SHP77 (cell line): ENCODE measurements at regions not wholly inside any gene's neighbourhood (a gene's known extent, or its start where the extent isn't known, plus 50 kb on each side); places are given as distances from the start of the nearest gene placed in this dataset.
"Not testable (repeated sequence)": the region's sequence is repeated elsewhere in the genome, so short reads cannot be mapped to it uniquely, and the experiment has no call there.

Source experiments
- DNase-seq, 2 experiments: peaks; one replicate each; lab custom pipeline; 2025; lab: John Stamatoyannopoulos, UW

DNA sequence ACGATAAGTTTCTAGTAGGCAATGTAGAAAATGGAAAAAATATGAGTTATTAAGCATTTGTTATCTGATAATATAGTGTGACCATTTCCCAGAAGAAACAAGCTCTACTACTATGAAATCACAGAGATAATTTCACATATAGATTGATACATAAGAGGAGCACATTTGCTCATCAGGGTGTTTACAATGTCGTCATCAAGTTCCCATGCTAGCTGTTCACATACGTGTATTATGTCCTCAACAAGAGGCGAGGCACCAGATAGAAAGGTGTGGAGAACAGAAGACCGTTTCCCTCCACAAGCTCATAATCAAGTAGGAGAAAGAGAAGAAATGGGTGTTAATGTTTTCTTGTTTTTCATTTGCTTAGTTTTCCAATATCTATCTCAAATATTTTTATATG, 326.1 kb upstream of the ARID1B start:
- no peak for DNase-seq

DNA sequence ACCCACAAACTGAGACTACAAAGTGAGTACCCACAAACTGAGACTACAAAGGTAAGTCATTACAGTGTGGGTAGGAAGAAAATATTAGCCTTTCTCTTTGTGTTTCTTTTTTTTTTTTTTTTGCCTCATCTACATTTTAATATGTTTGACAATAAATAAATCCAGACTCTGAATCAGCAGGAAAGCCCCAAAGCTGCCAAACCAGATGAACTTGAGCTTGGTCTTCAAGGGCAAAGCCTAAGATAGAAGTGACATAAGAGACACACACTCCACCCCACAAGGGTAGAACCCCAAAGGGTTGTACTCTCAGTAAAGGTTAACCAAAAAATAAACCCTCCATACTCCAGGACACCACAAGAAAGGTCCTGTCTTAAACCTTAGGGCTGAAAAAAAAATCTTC, 326.8 kb upstream of the ARID1B start:
- DNase-seq: no peak

DNA sequence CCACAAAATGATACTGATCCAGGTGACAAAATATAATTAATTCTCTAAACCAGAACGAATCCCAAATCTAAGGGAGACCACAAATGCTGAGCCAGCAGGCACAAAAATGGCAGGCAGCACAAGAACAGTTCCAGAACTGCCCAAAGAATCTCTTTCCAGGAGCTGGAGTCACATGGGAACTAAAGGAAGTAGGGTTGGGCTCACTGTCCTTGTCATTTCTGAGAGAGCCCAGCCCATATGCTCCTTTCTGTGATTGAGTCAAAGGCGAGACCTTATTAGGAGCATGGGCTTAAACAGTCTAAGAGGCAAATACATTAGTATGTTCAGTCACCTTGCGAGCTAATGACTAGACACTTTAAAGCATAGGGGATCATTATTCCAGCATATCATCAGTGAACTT, 327.6 kb upstream of the ARID1B start:
- DNase-seq: no peak

DNA sequence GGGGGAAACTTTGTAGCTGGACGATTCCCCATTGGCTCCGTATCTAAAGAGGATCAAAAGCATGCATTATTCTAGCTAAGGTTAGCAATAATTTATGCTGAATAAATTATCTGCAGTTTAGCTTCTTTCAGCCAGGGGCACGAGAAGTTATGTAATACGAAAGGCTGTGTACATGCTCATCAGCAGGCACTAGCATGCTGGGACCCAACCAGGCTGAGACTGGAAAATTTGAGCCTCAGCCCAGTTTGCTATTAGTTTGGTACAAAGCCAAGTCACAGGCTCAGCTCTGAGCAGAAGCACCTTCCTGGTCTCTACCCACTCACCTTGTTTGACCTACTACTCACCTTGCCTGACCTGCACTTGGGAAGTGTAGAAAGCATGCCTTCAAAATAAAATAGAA, 328.1 kb upstream of the ARID1B start:
- peak in 1 of 2 experiments; percentile 40 for DNase-seq

DNA sequence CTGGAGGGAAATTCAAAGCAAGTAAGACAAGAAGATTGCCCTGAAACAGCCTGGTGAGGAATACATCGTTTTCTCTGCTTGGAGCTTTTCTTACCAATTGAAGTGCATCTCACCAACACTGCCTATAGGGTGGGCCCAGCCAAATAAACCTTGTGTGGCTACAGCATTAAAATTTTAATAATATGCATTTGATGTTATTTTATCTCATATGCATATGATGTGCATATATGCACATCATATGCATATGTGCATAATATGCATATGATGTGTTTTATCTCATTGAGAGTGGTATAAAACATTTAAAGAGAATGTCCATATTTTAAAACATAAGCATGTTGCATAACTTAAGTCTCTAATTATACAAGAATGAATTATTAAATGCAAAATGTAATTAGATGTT, 328.6 kb upstream of the ARID1B start:
- DNase-seq: no peak

DNA sequence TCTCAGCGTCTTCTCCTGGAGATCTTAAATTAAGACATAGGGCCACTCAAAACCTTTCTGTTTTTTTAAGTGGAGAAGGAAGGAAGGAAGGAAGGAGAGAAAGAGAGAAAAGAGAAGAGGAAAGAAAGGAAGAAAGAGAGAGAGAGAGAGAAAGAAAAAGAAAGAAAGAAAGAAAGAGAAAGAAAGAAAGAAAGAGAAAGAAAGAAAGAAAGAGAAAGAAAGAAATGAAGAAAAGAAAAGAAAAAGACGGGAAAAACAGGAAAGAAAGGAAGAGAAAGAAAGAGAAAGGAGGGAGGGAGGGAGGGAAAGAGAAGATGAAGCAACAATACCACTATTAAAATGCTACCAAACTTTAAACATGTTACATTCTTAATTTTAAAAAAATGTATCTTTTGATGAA, 336.5 kb upstream of the ARID1B start:
- DNase-seq: no peak

DNA sequence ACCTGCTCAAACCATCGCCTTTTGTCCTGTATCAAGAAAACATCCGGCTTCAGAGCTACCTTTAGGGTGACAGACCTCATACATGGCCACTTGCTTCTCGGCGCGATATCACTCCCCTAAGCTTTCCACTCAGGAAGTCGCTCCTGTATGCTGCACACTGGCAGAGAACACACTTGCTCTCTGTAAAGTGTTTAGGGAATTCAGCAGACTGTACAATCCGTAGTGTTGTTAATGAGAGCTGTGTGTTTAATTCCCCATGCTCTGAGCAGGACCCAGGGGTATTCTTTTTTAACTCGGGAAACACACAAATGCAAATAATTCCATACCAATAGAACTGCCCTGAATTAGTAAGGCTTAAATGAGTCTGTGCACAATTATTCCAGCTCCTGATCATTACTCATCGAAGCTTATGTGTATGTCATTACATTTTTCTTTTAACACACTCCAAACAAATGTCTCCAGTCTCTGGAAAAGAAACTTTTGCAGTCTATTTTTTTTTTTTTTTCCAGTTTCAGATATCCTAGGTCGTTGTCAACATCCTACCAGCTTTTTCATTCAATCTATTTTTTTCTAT, 338.7 kb upstream of the ARID1B start:
- DNase-seq: peak in 1 of 2 experiments; percentile 23

DNA sequence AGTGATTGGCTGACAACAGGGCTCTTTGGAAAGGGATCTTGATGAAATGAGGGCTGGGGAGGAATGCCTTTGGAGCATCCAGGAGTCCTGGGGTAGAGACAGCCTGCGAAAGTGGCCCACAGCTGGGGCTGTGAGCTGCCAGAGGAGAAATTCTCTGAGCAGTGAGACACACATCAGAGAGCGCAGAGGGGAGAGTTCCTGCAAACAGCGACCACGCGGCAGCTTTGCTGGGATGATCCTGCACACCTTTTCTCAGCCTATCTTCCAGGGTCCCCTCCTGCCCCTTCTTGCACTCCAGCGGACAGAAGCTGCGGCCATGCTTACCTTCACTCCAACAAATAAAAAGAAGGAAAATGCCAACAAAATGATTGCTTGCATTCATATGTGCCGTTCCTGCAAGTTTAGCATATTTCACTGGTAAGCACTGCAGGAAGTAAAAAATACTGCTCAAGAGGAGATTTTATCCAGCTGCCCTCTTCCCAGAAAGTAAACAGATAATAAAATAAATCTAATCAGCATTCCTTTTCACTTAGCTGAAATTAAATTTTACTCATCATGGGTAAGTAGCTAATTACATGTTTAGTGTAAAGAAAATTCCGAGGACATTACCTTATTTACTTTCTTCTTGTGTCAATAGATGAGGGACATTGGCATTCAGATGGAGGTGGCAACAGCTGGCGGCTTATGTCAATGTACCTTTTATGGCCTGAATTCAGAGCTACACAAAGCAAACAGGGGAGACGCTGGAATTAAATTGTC, 339.9 kb upstream of the ARID1B start:
- DNase-seq: peak; percentile 85 to 88

DNA sequence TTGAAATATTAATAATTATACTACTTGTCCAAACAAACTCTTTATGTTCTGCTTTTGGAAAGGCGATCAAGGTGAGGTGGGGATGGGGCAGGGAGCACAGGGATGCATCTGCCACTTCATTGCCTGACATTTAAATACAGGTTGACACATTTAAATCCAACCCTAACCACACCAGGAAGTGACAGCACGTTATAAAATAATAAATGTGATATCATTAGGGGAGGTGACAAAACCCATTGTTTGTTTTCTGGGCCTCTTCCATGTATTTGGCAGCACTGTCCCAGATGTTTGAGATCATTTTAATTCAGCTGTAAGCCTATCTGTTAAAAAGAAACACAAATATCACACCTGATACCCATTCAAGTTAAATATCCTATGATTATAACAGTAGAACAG, 342.4 kb upstream of the ARID1B start:
- DNase-seq: no peak

DNA sequence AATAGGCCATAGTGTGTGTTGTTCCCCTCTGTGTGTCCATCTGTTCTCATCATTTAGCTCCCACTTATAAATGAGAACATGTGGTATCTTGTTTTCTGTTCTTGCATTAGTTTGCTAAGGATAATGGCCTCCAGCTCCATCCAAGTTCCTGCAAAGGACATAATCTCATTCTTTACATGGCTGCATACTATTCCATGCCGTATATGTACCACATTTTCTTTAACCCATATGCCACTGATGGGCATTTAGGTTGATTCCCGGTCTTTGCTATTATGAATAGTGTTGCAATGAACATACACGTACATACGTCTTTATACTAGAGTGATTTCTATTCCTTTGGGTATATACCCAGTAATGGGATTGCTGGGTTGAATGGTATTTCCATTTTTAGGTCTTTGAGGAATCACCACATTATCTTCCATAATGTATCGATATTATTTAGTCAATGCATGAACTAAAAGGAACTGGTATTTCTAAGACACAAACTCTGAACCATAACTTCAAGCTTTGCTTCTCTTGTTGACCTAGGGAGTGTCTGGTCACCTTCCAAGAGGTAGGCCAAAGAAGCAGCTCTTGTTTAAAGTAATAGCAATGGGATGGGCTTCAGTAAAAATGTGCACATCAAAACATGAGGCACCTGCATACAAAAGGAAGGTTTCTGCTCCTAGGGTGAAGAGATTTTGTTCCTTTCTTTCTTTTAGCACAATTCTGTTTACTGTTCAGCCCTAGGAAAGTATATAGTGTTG, 343.0 kb upstream of the ARID1B start:
- DNase-seq: no peak

DNA sequence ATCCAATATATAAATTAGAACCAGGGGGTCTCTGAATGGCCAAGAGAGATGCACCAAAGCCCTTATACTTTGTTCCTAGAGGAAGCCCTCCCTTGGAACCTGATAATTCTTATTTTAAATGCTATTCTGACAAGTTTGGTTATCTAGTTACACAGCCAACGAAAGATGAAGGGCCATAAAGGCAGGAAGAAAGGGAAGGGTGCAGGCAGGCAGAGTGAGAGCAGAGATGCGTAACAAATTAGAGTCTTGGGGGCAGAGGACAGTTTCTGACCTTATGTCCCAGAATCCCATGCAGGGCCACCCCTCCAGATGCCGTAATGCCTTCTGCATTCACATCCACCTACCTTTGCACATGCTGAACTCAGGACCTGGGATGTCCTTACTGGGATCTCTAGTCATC, 344.6 kb upstream of the ARID1B start:
- no peak for DNase-seq

DNA sequence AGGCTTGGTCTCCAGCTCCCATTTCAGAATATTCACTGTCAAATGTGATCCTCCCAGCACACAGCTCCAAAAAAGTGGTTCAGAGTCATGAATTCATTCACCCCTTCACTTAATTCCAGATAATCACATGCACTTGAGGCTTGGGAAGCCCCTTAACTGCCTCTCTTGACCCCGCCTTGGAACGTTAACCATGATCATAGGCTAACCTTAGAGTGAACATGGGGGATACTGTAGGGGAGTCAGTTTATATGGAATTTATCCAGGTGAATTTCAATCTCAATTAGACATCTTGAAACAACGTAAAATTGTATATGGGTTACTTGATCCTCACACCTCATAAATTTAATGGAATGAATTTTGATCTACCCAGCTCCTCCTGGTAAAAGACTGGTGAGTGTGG, 346.8 kb upstream of the ARID1B start:
- DNase-seq: no peak

DNA sequence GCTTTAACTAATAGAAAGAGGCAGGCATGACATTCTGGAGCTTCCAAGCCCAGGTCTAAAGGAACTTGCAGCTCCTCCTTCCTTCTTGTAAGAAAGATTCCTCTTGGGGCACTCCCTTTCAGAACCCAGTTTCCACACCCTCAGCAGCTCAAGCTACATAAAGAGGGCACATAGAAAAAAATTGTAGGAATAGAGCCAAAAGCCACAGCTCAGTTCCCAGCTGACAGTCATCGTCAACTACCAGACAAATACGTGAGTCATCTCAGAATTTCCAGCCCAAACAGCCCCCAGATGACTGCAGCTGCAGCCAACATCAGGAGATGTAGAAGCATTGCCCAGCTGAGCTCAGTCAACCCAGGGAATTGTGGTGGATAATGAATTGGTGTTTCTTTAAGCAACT, 349.8 kb upstream of the ARID1B start:
- peak; percentile 75 to 85 for DNase-seq

DNA sequence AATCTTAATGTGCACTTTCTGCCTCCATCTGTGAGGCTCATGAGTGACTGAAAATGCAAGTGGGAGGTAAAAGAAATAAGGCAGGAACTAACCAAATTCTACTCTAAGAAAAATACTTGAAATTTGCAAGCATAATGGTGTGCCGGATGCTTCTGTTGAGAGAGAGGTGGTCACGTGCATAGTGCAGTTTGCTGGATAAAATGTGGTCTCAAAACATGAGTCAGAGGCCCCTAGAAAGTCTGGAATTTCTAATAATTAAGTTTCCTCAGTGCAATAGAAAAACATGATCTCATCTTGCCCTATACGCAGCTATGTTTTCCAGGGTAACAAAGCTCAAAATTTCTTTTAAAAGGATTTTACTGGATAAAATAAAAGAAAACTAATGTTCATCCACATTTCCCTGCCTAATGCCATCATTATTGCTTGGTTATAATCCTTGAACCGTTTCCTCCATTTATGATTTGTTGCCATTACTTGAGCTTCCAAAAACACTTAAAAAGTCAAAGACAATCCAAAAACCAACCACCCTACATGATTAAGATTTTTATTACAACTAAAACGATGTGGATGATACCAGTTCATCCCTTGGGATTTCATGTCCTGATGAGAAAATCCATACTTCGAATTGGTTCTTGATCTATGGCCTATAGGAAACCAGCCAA, 351.7 kb upstream of the ARID1B start:
- no peak for DNase-seq

DNA sequence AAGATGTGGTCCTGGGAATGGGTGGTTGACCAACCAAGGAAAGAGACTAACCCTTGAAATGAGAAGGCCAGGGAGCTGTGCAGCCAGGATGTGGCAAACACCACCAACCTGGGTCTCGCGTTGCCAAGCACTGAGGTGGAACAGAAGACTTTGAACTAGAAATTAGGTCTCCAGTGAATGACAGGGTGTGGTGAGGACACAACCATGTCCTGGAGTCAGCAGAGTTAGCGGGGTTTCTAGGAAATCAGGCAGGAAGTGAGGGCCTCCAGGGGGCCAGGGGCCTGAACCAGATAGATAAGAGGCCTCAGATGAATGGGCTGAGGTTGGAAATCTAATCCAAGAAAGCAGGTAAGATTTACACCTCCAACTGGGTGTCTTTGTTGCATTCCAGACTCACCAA, 353.3 kb upstream of the ARID1B start:
- no peak for DNase-seq

DNA sequence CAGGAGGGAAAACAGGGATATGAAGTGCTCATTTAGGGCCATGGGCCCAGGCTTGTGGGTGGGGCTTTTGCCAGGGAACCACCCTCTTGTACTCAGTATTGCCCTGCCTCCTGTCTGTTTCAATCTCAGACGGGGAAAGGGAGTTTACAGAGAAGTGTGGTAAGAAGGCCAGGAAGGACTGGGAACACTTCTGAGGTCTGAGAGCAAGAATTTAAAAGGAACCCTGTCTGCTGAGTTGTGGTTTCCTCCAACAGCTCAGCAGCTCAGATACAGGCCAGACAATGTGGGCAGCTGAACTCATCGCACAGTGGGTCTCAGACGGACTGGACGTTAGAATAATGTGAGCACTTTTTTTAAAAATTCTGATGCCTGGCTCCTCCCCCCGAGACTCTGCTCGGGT, 354.1 kb upstream of the ARID1B start:
- DNase-seq: no peak

DNA sequence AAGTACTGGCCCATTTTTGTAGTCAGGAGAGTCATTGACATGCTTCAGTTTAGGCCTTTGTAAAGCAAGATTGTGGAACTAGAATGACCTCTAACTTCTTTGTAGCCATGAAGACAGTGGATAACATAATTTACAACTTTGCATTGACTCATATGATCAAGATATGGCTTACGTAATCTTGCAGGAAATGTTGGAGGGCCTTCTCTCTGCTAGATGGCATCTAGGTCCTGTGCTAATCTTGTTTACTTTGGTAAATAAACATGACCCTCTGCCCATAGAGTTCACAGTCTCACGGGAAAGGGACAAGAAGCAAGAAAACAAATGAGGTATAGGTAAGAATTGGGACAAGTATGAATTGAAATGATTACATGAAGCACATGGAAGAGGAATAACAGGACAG, 355.2 kb upstream of the ARID1B start:
- no peak for DNase-seq

DNA sequence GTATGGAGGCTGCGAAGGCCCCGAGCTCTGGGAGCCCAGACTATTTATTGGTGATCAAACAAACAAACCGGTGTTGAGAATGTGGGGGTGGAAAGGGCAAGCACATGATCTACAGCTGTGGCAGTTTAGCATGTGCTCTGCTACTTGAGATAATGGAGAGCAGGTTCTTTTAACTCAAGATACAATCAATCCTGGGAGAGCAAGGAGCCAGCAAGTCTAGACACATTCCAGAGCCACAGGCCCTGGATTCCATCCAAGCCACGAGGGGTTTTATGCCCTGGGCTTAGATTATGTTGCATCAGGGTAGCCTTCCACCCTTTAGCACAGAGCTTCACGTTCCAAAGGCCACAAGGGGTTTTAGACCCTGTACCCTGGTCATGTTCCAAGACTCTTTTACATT, 355.9 kb upstream of the ARID1B start:
- not testable (repeated sequence) for DNase-seq

DNA sequence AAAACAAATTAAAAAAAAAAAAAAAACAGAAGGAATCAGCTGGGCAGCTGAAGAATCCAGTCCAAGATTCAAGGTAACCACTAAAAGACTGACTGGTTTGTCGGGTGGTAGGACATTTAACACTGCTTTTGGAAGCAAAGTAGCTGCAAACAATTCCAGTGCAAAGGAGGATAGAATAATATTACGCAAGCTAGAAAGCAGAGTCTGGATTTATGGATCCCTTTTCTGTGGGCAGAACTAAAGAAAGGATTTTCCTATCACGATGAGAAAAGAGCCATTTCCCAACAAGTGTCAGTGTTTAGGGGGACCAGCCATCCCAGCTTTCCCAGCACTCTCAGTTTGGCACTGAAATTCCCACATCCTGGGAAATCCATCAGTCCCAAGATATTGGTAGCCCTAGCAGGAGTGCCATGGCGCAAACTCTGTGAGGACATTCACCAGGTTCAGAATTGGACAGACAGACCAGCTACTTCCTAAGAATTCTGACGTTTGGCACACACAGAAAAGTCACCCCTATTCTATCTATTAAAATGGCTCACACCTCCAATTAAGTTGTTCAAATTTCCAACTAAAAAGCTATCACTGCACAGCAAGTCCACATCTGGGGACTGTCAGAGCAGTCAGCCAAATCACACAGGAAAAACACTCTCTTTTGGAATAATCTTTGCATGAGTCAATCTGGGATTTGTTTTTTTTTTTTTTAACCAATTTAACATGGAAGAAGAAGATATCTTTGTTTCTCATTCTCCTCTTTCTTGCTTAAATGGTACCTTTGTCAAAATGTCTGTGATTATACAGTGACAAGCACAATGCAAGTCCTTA, 356.8 kb upstream of the ARID1B start:
- no peak for DNase-seq

DNA sequence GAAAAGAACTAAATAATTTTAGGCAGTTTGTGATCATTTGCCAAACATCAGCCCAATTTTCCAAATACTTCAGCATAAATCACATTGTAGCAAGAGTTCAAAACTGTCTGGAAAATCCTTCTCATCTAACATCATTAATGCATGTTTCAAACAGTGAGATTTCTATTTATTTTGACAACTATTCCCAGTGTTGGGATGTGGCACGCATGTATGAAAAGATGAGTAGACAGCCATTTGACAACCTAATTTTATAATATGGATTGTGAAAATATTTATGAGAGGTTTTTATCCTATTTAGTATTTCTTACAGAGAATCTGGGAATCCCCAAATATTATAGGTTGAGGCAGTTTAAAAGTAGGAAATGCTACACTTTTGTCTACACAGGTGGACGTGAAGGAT, 357.6 kb upstream of the ARID1B start:
- no peak for DNase-seq

DNA sequence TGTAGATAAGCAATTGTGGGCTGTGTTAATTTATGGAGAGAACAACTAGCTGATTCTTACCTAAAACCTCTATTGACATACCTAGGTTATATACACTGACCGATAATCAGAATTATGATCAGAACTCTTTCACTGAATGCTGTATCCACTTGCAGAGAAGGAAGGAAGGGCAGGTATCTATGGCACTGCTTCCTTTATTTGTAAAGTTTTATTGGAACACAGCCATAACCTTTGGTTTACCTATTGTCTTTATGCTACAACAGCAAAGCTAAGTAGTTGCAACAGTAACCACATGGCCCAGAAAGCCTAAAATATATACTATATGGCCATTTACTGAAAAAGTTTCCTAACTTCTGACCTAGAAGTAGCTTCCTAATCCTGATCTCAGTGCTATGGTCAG, 358.9 kb upstream of the ARID1B start:
- no peak for DNase-seq

DNA sequence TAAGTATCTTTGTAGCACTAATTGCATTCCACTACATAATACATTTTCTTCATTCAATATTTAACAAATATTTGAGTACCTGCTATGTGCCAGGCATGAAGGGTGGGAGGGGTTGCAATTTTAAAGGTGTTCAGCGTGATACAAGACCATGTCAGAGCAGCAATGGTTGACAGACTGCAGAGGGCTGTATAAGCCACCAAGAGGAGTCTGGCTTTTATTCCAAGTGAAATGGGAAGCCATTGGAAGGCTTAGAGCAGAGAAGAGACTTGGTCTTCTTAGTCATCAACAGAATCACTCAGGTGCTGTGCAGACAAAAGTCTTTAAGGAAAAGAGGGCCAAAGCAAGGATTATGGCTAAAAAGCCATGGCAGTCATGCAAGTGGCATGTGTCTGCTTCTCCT, 360.8 kb upstream of the ARID1B start:
- DNase-seq: no peak
